ENCODE measurements at regions not wholly inside any gene's neighbourhood (a gene's known extent, or its start where the extent isn't known, plus 50 kb on each side); places are given as distances from the start of the nearest gene placed in this dataset.
"Not testable (repeated sequence)": the region's sequence is repeated elsewhere in the genome, so short reads cannot be mapped to it uniquely, and the experiment has no call there.

DNA sequence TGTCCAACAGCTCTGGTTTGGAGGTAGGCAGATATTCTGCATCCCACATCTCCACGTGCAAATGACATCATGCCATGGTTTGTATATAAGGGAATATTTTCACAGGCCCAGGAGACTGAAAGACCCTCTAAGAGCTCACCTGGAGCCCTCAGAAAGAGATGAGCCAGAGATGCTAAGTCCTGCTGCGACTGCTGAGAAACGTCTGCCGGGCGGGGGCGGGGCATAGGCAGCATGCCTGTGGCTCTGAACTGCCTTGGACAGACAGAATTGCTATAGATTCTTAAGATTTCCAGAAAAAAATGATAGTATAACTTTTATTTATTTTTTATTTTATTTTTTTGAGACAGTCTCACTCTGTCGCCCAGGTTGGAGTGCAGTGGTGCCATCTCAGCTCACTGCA is 64.2 kb upstream of the METTL9 start:
- not testable (repeated sequence) for TF ChIP-seq SIN3A (IDR thresholded peaks at IDR 0.05; ENCODE audit: borderline replicate concordance, low read depth, low read length); YY1 (IDR thresholded peaks at IDR 0.05; ENCODE audit: low read depth); NRF1 (IDR thresholded peaks at IDR 0.05; ENCODE audit: low read depth, low read length); FOXJ3 (CRISPR knock-in tag; IDR thresholded peaks at IDR 0.05); RAD21 (IDR thresholded peaks at IDR 0.05; ENCODE audit: low read length); TAF1 (IDR thresholded peaks at IDR 0.05; ENCODE audit: borderline replicate concordance, low read depth, low read length)
- TF ChIP-seq, protein P1, sequence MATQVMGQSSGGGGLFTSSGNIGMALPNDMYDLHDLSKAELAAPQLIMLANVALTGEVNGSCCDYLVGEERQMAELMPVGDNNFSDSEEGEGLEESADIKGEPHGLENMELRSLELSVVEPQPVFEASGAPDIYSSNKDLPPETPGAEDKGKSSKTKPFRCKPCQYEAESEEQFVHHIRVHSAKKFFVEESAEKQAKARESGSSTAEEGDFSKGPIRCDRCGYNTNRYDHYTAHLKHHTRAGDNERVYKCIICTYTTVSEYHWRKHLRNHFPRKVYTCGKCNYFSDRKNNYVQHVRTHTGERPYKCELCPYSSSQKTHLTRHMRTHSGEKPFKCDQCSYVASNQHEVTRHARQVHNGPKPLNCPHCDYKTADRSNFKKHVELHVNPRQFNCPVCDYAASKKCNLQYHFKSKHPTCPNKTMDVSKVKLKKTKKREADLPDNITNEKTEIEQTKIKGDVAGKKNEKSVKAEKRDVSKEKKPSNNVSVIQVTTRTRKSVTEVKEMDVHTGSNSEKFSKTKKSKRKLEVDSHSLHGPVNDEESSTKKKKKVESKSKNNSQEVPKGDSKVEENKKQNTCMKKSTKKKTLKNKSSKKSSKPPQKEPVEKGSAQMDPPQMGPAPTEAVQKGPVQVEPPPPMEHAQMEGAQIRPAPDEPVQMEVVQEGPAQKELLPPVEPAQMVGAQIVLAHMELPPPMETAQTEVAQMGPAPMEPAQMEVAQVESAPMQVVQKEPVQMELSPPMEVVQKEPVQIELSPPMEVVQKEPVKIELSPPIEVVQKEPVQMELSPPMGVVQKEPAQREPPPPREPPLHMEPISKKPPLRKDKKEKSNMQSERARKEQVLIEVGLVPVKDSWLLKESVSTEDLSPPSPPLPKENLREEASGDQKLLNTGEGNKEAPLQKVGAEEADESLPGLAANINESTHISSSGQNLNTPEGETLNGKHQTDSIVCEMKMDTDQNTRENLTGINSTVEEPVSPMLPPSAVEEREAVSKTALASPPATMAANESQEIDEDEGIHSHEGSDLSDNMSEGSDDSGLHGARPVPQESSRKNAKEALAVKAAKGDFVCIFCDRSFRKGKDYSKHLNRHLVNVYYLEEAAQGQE (IDR thresholded peaks at IDR 0.05; ENCODE audit: low read depth, low read length) = not testable (repeated sequence)
- TF ChIP-seq, protein P2, sequence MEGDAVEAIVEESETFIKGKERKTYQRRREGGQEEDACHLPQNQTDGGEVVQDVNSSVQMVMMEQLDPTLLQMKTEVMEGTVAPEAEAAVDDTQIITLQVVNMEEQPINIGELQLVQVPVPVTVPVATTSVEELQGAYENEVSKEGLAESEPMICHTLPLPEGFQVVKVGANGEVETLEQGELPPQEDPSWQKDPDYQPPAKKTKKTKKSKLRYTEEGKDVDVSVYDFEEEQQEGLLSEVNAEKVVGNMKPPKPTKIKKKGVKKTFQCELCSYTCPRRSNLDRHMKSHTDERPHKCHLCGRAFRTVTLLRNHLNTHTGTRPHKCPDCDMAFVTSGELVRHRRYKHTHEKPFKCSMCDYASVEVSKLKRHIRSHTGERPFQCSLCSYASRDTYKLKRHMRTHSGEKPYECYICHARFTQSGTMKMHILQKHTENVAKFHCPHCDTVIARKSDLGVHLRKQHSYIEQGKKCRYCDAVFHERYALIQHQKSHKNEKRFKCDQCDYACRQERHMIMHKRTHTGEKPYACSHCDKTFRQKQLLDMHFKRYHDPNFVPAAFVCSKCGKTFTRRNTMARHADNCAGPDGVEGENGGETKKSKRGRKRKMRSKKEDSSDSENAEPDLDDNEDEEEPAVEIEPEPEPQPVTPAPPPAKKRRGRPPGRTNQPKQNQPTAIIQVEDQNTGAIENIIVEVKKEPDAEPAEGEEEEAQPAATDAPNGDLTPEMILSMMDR (IDR thresholded peaks at IDR 0.05) = not testable (repeated sequence)
- TF ChIP-seq, protein P3, sequence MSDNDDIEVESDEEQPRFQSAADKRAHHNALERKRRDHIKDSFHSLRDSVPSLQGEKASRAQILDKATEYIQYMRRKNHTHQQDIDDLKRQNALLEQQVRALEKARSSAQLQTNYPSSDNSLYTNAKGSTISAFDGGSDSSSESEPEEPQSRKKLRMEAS (IDR thresholded peaks at IDR 0.05; ENCODE audit: low read depth) = not testable (repeated sequence)
- TF ChIP-seq, protein P4, sequence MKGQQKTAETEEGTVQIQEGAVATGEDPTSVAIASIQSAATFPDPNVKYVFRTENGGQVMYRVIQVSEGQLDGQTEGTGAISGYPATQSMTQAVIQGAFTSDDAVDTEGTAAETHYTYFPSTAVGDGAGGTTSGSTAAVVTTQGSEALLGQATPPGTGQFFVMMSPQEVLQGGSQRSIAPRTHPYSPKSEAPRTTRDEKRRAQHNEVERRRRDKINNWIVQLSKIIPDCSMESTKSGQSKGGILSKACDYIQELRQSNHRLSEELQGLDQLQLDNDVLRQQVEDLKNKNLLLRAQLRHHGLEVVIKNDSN (IDR thresholded peaks at IDR 0.05; ENCODE audit: borderline replicate concordance, low read depth) = not testable (repeated sequence)
- TF ChIP-seq, protein P5, sequence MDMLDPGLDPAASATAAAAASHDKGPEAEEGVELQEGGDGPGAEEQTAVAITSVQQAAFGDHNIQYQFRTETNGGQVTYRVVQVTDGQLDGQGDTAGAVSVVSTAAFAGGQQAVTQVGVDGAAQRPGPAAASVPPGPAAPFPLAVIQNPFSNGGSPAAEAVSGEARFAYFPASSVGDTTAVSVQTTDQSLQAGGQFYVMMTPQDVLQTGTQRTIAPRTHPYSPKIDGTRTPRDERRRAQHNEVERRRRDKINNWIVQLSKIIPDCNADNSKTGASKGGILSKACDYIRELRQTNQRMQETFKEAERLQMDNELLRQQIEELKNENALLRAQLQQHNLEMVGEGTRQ (IDR thresholded peaks at IDR 0.05; ENCODE audit: borderline replicate concordance, low read depth, low read length) = not testable (repeated sequence)

All from SK-N-SH (cell line).